Thyroid gland (tissue), 4 donors: ENCODE measurements at regions not wholly inside any gene's neighbourhood (a gene's known extent, or its start where the extent isn't known, plus 50 kb on each side); places are given as distances from the start of the nearest gene placed in this dataset.
"Not testable (repeated sequence)": the region's sequence is repeated elsewhere in the genome, so short reads cannot be mapped to it uniquely, and the experiment has no call there.

Experiments used
- DNase-seq, 2 donors: peaks; one replicate each; pipeline ENCODE4 v3.0.0-alpha.2; 2019
- H3K27ac ChIP-seq, 3 donors: fragments of 200-600 bp; sonication (generic); 1 replicate in 2 of 3; 2 replicates in 1 of 3; pipeline ENCODE4 v1.5.1; 2016 to 2019; ENCODE audit warnings: mild to moderate bottlenecking in 1 of 3, moderate library complexity in 1 of 3
- H3K27me3 ChIP-seq: fragments of 200-600 bp; sonication (generic); one replicate; pipeline ENCODE4 v1.5.1; 2019
- H3K36me3 ChIP-seq, 2 donors: fragments of 200-600 bp; sonication (generic); one replicate each; pipeline ENCODE4 v1.5.1; 2016 to 2019
- H3K4me1 ChIP-seq, 2 donors: fragments of 200-600 bp; sonication (generic); one replicate each; pipeline ENCODE4 v1.5.1; 2017 to 2019
- H3K4me3 ChIP-seq, 3 donors: fragments of 200-600 bp; sonication (generic); replicated peaks in 1 of 3; 1 replicate in 2 of 3; 2 replicates in 1 of 3; pipeline ENCODE4 v1.5.1; 2016; ENCODE audit warnings: mild to moderate bottlenecking in 1 of 3
- H3K9me3 ChIP-seq: fragments of 200-600 bp; sonication (generic); one replicate; pipeline ENCODE4 v1.5.1; 2017
- POLR2A ChIP-seq, 2 donors: fragments of 450-650 bp; IDR thresholded peaks; one replicate each; pipeline ENCODE4 v1.6.1; 2017; ENCODE audit warnings: antibody characterized with exemption in 2 of 2, mild to moderate bottlenecking in 2 of 2, moderate library complexity in 1 of 2
- WGBS, 2 donors: methylation state at CpG; one replicate each; pipeline ENCODE4 v1.1.5; 2017; 5-methylcytosine and 5-hydroxymethylcytosine counted together
- intact Hi-C: fragments of 100-400 bp; cut with DNase I; formaldehyde crosslinking; loops from one replicate; pipeline ENCODE4 v1.15.1; 2023
- TF ChIP-seq, protein P1 (sequence below), 6 experiments: fragments of 200-600 bp in 3 of 6; fragments of 450-650 bp in 3 of 6; sonication (generic) in 3 of 6; IDR thresholded peaks; one replicate each; pipeline ENCODE4 v1.5.1; 2016 to 2019; ENCODE audit warnings: antibody characterized with exemption in 6 of 6, mild to moderate bottlenecking in 2 of 6, inconsistent platforms in 1 of 6, moderate library complexity in 1 of 6

DNA sequence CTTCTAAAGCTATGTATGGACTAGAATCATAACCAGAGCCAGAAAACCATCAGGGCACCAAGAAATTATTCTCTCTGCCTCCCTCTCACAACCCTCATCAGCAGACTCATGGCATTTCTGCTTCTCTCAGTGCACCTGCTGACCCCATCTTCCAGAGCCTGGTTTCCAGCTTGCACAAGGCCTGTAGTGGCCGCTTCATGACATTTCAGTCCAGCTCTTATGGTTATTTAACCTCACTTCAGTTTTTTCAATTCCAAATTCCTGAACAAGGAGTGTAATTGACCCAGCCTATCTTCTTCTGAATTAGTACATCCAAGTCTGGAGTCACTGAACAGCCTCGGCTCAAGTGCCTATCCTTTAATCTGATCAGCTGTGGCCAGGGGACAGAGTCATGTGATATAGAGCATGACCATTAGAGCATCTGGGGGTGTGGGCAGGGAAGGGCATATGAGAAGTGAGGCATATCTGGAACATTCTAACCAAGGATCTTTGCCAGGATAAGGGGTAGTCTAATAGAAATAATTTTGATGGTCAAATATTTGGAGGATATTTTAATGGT lies 97.2 kb upstream of the TMEM17 start:
- WGBS, 2 donors, result 33 to 46% methylated on average over 2 of the region's 2 CpGs
- Histone ChIP-seq H3K36me3 (no peaks in the 10 kb centered on the region), H3K4me1 (peaks cover 19 to 22% of the 10 kb centered on the region in 2 donors), H3K27me3 (no peaks in the 10 kb centered on the region), H3K27ac (peak overlapping the region; percentile 77 to 79 (median 78)), H3K9me3 (no peaks in the 10 kb centered on the region), H3K4me3 (no peak overlapping the region)
- peak; percentile 88 to 89 for DNase-seq
- TF ChIP-seq, protein P1, sequence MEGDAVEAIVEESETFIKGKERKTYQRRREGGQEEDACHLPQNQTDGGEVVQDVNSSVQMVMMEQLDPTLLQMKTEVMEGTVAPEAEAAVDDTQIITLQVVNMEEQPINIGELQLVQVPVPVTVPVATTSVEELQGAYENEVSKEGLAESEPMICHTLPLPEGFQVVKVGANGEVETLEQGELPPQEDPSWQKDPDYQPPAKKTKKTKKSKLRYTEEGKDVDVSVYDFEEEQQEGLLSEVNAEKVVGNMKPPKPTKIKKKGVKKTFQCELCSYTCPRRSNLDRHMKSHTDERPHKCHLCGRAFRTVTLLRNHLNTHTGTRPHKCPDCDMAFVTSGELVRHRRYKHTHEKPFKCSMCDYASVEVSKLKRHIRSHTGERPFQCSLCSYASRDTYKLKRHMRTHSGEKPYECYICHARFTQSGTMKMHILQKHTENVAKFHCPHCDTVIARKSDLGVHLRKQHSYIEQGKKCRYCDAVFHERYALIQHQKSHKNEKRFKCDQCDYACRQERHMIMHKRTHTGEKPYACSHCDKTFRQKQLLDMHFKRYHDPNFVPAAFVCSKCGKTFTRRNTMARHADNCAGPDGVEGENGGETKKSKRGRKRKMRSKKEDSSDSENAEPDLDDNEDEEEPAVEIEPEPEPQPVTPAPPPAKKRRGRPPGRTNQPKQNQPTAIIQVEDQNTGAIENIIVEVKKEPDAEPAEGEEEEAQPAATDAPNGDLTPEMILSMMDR (IDR thresholded peaks at IDR 0.05), result peak in 1 of 6 experiments; percentile 32
- peak in 1 of 2 donors; percentile 15 for TF ChIP-seq POLR2A (IDR thresholded peaks at IDR 0.05)
- intact Hi-C loops, result no loop called here

DNA sequence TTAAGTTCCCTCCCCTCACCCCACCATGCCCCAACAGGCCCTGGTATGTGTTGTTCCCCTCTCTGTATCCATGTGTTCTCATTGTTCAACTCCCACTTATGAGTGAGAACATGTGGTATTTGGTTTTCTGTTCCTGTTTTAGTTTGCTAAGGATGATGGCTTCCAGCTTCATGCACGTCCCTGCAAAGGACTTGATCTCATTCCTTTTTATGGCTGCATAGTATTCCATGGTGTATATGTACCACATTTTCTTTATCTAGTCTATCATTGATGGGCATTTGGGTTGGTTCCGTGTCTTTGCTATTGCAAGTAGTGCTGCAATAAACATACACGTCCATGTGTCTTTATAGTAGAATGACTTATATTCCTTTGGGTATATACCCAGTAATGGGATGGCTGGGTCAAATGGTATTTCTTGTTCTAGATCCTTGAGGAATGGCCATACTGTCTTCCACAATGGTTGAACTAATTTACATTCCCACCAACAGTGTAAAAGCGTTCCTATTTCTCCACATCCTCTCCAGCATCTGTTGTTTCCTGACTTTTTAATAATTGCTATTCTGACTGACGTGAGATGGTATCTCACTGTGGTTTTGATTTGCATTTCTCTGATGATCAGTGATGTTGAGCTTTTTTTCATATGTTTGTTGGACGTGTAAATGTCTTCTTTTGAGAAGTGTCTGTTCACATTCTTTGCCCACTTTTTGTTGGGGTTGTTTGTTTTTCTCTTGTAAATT lies 93.8 kb upstream of the TMEM17 start:
- H3K27ac ChIP-seq, H3K36me3 ChIP-seq, intact Hi-C loops, H3K4me3 ChIP-seq, DNase-seq, H3K27me3 ChIP-seq, H3K9me3 ChIP-seq: not testable (repeated sequence)
- WGBS, 2 donors, result 92 to 96% methylated on average over 6 of the region's 6 CpGs
- peaks cover 19 to 26% of the 10 kb centered on the region in 2 donors for H3K4me1 ChIP-seq

DNA sequence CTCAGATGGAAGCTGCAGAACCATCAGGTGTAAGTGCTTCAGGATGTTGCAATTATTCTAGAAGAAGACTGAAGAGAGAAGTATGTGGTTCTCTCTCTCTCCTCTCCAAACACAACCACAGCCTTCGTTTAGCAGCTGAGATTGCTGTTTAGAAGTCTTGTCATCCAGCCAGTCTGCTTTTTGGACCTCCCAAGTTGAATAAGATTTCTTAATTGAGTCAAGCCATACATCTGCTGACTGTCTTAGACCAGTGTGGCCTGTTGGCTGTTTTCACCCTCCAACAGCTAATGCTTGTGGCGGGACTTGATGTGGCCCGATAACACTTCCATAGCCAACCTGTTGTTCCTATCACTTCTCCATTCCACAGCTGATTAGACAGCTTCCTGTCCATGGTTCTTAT lies 91.3 kb upstream of the TMEM17 start:
- no peak overlapping the region for H3K27ac ChIP-seq

DNA sequence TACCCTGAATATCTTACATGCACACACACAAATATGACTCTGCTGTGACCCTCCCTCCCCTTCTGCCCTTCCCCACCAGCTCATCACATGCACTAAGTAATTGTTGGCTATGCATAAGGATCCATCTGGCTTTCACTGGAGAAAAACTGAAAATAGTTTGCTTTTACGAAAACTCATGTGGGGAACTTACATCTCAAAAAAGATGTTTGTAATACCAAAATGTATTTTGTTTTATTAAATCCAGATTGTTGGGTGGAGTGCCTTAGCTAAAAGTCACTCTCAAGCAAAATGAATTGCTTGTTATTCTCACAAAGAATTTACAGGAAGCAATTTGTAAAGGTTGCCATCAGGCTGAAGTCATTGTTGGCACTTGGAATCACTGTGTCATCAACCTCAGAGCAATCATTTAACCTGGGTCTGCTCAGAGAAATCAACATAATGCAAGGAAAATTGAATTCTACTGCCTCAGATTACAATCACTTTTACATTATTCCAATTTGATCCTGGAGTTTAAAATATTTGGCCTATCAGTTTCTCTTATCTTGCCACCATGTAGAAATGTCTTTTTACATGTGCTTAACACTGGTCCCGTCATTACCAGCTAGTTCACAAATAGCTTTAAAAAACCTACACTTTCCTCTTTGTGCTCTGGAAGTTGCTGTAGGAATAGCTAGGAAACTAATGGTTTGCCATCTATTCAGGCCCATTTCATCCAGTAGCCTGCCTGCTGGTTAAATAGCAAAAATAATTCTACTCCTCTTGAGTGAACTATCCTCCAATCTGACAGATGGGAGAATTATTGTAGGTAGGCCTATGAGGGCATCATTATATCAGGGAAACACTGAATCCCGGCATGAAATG lies 90.3 kb upstream of the TMEM17 start:
- TF ChIP-seq POLR2A (IDR thresholded peaks at IDR 0.05), result no peak
- TF ChIP-seq, protein P1 (IDR thresholded peaks at IDR 0.05), result no peak

More for the DNA sequence above, 91.3 kb upstream of the TMEM17 start:
- no peak for DNase-seq
- WGBS, 2 donors, result 50 to 69% methylated on average over 3 of the region's 3 CpGs
- peaks cover 5 to 11% of the 10 kb centered on the region in 2 donors for H3K4me1 ChIP-seq
- intact Hi-C loops, result no loop called here
- H3K27me3 ChIP-seq, result no peaks in the 10 kb centered on the region
- H3K9me3 ChIP-seq, result no peaks in the 10 kb centered on the region
- no peaks in the 10 kb centered on the region for H3K36me3 ChIP-seq
- TF ChIP-seq, protein P1 (IDR thresholded peaks at IDR 0.05), result no peak
- no peak overlapping the region for H3K4me3 ChIP-seq

DNA sequence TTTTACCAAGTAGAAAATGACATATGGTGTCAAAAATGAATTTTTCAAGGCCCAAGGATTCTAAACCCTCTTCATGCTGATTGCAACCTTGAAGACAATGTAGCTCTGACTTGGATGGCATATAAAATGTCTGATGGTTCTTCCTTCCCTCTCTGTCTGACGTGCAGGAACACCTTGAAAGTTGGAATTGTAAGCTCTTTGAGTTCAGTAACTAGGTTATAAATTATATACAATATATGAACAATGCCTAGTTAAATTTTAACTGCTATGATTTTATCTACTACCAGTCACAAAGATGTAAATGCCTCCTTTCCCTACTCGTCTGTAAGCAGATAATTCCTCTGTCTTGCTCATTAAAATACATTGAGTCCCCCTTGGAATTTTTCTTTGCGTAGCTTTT lies 89.5 kb upstream of the TMEM17 start:
- TF ChIP-seq, protein P1 (IDR thresholded peaks at IDR 0.05), result no peak
- no peak for TF ChIP-seq POLR2A (IDR thresholded peaks at IDR 0.05)
- 94 to 95% methylated on average over 3 of the region's 3 CpGs for WGBS, 2 donors
- intact Hi-C loops, result no loop called here
- no peaks in the 10 kb centered on the region for H3K36me3 ChIP-seq
- H3K27me3 ChIP-seq, result no peaks in the 10 kb centered on the region
- no peak for DNase-seq
- H3K4me1 ChIP-seq, result peaks cover 0 to 4% of the 10 kb centered on the region in 2 donors
- no peak overlapping the region for H3K27ac ChIP-seq
- no peaks in the 10 kb centered on the region for H3K9me3 ChIP-seq
- no peak overlapping the region for H3K4me3 ChIP-seq

More for the DNA sequence above, 90.3 kb upstream of the TMEM17 start:
- Histone ChIP-seq H3K27me3 (no peaks in the 10 kb centered on the region), H3K27ac (no peak overlapping the region), H3K4me3 (no peak overlapping the region), H3K36me3 (no peaks in the 10 kb centered on the region), H3K9me3 (no peaks in the 10 kb centered on the region), H3K4me1 (peaks cover 0 to 4% of the 10 kb centered on the region in 2 donors)
- intact Hi-C loops, result no loop called here
- no peak for DNase-seq
- whole genome bisulfite sequencing, 2 donors, result 84 to 86% methylated on average over 3 of the region's 3 CpGs
